ENCODE measurements at regions not wholly inside any gene's neighbourhood (a gene's known extent, or its start where the extent isn't known, plus 50 kb on each side); places are given as distances from the start of the nearest gene placed in this dataset.

- Histone ChIP-seq H3K9me3 (no peaks in the 10 kb centered on the region), H3K27me3 (ENCODE audit: insufficient read depth in 3 of 3, low read length in 2 of 3) (no peaks in the 10 kb centered on the region), H3K27ac (no peak overlapping the region), H3K4me1 (no peaks in the 10 kb centered on the region), H3K4me3 (no peak overlapping the region), H3K36me3 (ENCODE audit: insufficient read depth in 1 of 2, low read depth in 1 of 2) (no peaks in the 10 kb centered on the region)
- no peak for DNase-seq
- intact Hi-C loops (cut with DNase I) = no loop called here
- WGBS, 3 donors = 87 to 91% (median 88%) methylated on average over 2 of the region's 2 CpGs
- TF ChIP-seq CTCF (IDR thresholded peaks at IDR 0.05) = no peak
- no peak for ATAC-seq
Observed at GRCh38 chr16:80305410-80305809, 235.4 kb upstream of the DYNLRB2 start.

GRCh38 chr16:80303691-80304090 is 237.1 kb upstream of the DYNLRB2 start:
- H3K4me3 ChIP-seq = no peak overlapping the region
- no peaks in the 10 kb centered on the region for H3K9me3 ChIP-seq
- DNase-seq = no peak
- ATAC-seq = no peak
- 30 to 38% (median 30%) methylated on average over 4 of the region's 4 CpGs for WGBS, 3 donors
- TF ChIP-seq CTCF (IDR thresholded peaks at IDR 0.05) = no peak
- no peak overlapping the region for H3K27ac ChIP-seq
- H3K27me3 ChIP-seq (ENCODE audit: insufficient read depth in 3 of 3, low read length in 2 of 3) = no peaks in the 10 kb centered on the region
- intact Hi-C loops (cut with DNase I) = no loop called here
- H3K4me1 ChIP-seq = no peaks in the 10 kb centered on the region
- H3K36me3 ChIP-seq (ENCODE audit: insufficient read depth in 1 of 2, low read depth in 1 of 2) = no peaks in the 10 kb centered on the region

DNA sequence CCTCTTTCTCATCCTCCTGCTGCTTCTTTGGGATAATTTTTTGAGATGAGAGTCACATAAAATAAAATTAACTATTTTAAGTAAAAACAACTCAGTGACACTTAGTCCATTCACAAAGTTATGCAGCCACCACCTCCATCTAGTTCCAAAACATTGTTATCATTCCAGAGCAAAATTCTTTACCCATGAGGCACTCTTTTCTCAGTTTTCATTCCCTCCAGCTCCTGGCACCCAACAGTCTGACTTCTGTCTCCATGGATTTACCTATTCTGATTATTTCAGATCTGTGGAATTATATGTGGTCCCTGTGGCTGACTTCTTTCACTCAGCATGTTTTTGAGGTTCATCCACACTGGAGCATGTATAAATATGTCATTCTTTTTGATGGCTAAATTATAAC is 239.9 kb upstream of the DYNLRB2 start:
- intact Hi-C loops (cut with DNase I) = no loop called here
- no peak for ATAC-seq
- no peak overlapping the region for H3K4me3 ChIP-seq
- no peaks in the 10 kb centered on the region for H3K9me3 ChIP-seq
- no peak for DNase-seq
- no peaks in the 10 kb centered on the region for H3K27me3 ChIP-seq (ENCODE audit: insufficient read depth in 3 of 3, low read length in 2 of 3)
- no peak overlapping the region for H3K27ac ChIP-seq
- H3K36me3 ChIP-seq (ENCODE audit: insufficient read depth in 1 of 2, low read depth in 1 of 2) = no peaks in the 10 kb centered on the region
- no peak for TF ChIP-seq CTCF (IDR thresholded peaks at IDR 0.05)
- no peaks in the 10 kb centered on the region for H3K4me1 ChIP-seq

GRCh38 chr16:80300456-80300855 is 240.3 kb upstream of the DYNLRB2 start:
- Histone ChIP-seq H3K36me3 (ENCODE audit: insufficient read depth in 1 of 2, low read depth in 1 of 2) (no peaks in the 10 kb centered on the region), H3K9me3 (no peaks in the 10 kb centered on the region), H3K27me3 (ENCODE audit: insufficient read depth in 3 of 3, low read length in 2 of 3) (no peaks in the 10 kb centered on the region), H3K4me3 (no peak overlapping the region), H3K27ac (no peak overlapping the region), H3K4me1 (no peaks in the 10 kb centered on the region)
- intact Hi-C loops (cut with DNase I) = no loop called here
- no peak for ATAC-seq
- DNase-seq = no peak
- 51 to 54% (median 53%) methylated on average over 4 of the region's 4 CpGs for WGBS, 3 donors
- no peak for TF ChIP-seq CTCF (IDR thresholded peaks at IDR 0.05)

DNA sequence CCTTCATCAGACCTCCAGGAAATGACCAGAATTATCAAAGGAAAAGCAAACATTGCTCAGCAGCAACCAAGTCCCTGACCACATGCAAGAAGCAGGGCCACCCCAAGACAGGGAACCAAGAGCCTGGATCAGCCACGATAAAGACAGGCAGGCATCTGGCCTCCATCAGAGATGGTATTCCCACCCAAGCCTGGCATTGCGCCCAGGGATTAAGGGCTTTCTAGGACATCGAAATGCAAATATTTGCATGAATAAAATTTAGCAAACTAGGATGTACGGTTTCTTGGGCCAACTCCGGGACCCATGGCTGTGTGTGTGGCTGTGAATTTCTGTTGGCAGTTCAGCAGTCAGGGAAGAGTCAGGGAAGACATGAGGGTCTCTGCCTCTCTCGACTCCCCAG is 241.4 kb upstream of the DYNLRB2 start:
- no peak for ATAC-seq
- no peak for DNase-seq
- 21 to 39% (median 37%) methylated on average over 6 of the region's 6 CpGs for WGBS, 3 donors
- no peak overlapping the region for H3K27ac ChIP-seq
- H3K36me3 ChIP-seq (ENCODE audit: insufficient read depth in 1 of 2, low read depth in 1 of 2) = no peaks in the 10 kb centered on the region
- no peak for TF ChIP-seq CTCF (IDR thresholded peaks at IDR 0.05)
- no peaks in the 10 kb centered on the region for H3K4me1 ChIP-seq
- no peaks in the 10 kb centered on the region for H3K27me3 ChIP-seq (ENCODE audit: insufficient read depth in 3 of 3, low read length in 2 of 3)
- intact Hi-C loops (cut with DNase I) = no loop called here
- H3K9me3 ChIP-seq = no peaks in the 10 kb centered on the region
- H3K4me3 ChIP-seq = no peak overlapping the region
